ENCODE measurements at regions not wholly inside any gene's neighbourhood (a gene's known extent, or its start where the extent isn't known, plus 50 kb on each side); places are given as distances from the start of the nearest gene placed in this dataset.

GRCh38 chr9:14512942-14513341 lies 180.3 kb downstream of the ZDHHC21 start:
- Mint-ChIP-seq H3K36me3 (no peaks in the 10 kb centered on the region), H3K27ac (no peak overlapping the region)
- POLR2A ChIA-PET: interaction anchor here in 1 of 2 donors (0.7 kb wide), 1 partner anchor 256 kb away, joined by 8 read pairs; no protein-coding TSS in a partner anchor

GRCh38 chr9:14511452-14511851 lies 181.8 kb downstream of the ZDHHC21 start:
- Histone ChIP-seq H3K27ac (ENCODE audit: low read length) (no peak overlapping the region), H3K4me1 (ENCODE audit: control insufficient read depth in 1 of 2, extremely low read depth in 1 of 2, insufficient read depth in 2 of 2, low read length in 2 of 2) (no peaks in the 10 kb centered on the region), H3K27me3 (replicated peaks in 1 of 2; ENCODE audit: control insufficient read depth in 2 of 2, extremely low read depth in 1 of 2, insufficient read depth in 2 of 2, low read length in 1 of 2) (no peaks in the 10 kb centered on the region), H3K4me3 (ENCODE audit: control insufficient read depth in 1 of 2, extremely low read depth in 1 of 2, low read length in 1 of 2) (no peak overlapping the region), H3K36me3 (ENCODE audit: control insufficient read depth in 2 of 2, extremely low read depth in 1 of 2, insufficient read depth in 1 of 2, low read length in 1 of 2) (no peaks in the 10 kb centered on the region), H3K9me3 (no peaks in the 10 kb centered on the region)
- Mint-ChIP-seq H3K4me1 (no peaks in the 10 kb centered on the region), H3K4me3 (no peak overlapping the region), H3K27ac (no peak overlapping the region), H3K9me3 (no peaks in the 10 kb centered on the region), H3K36me3 (no peaks in the 10 kb centered on the region), H3K27me3 (peaks cover 2% of the 10 kb centered on the region in 2 donors)
- ATAC-seq (replicated peaks in 1 of 4) (no peak), DNase-seq (no peak)
- ChIA-PET CTCF (no interaction called here), POLR2A (no interaction called here)

More at GRCh38 chr9:14512942-14513341, 180.3 kb downstream of the ZDHHC21 start:
- Histone ChIP-seq H3K27me3 (replicated peaks in 1 of 2; ENCODE audit: control insufficient read depth in 2 of 2, extremely low read depth in 1 of 2, insufficient read depth in 2 of 2, low read length in 1 of 2) (no peaks in the 10 kb centered on the region), H3K4me1 (ENCODE audit: control insufficient read depth in 1 of 2, extremely low read depth in 1 of 2, insufficient read depth in 2 of 2, low read length in 2 of 2) (no peaks in the 10 kb centered on the region), H3K9me3 (no peaks in the 10 kb centered on the region), H3K36me3 (ENCODE audit: control insufficient read depth in 2 of 2, extremely low read depth in 1 of 2, insufficient read depth in 1 of 2, low read length in 1 of 2) (no peaks in the 10 kb centered on the region), H3K4me3 (ENCODE audit: control insufficient read depth in 1 of 2, extremely low read depth in 1 of 2, low read length in 1 of 2) (no peak overlapping the region), H3K27ac (ENCODE audit: low read length) (no peak overlapping the region)
- no peaks in the 10 kb centered on the region for H3K27me3 Mint-ChIP-seq
- WGBS (ENCODE audit: insufficient coverage): no CpG with 5 or more reads among the region's 1 CpG
- CTCF ChIA-PET: no interaction called here
- ATAC-seq (replicated peaks in 1 of 4) (no peak), DNase-seq (no peak)
- no peak overlapping the region for H3K4me3 Mint-ChIP-seq
- H3K4me1 Mint-ChIP-seq: no peaks in the 10 kb centered on the region
- no peaks in the 10 kb centered on the region for H3K9me3 Mint-ChIP-seq

GRCh38 chr9:14508884-14509283 lies 184.3 kb downstream of the ZDHHC21 start:
- Mint-ChIP-seq H3K36me3 (no peaks in the 10 kb centered on the region), H3K9me3 (peaks cover 0 to 4% (median 0%) of the 10 kb centered on the region in 3 donors), H3K27me3 (peaks cover 5 to 6% of the 10 kb centered on the region in 2 donors), H3K4me1 (no peaks in the 10 kb centered on the region), H3K4me3 (no peak overlapping the region), H3K27ac (no peak overlapping the region)
- POLR2A ChIA-PET: no interaction called here
- WGBS (ENCODE audit: insufficient coverage): 60% methylated on average over 1 of the region's 2 CpGs
- Histone ChIP-seq H3K27me3 (replicated peaks in 1 of 2; ENCODE audit: control insufficient read depth in 2 of 2, extremely low read depth in 1 of 2, insufficient read depth in 2 of 2, low read length in 1 of 2) (no peaks in the 10 kb centered on the region), H3K4me1 (ENCODE audit: control insufficient read depth in 1 of 2, extremely low read depth in 1 of 2, insufficient read depth in 2 of 2, low read length in 2 of 2) (no peaks in the 10 kb centered on the region), H3K9me3 (no peaks in the 10 kb centered on the region), H3K4me3 (ENCODE audit: control insufficient read depth in 1 of 2, extremely low read depth in 1 of 2, low read length in 1 of 2) (no peak overlapping the region), H3K27ac (ENCODE audit: low read length) (no peak overlapping the region), H3K36me3 (ENCODE audit: control insufficient read depth in 2 of 2, extremely low read depth in 1 of 2, insufficient read depth in 1 of 2, low read length in 1 of 2) (no peaks in the 10 kb centered on the region)
- CTCF ChIA-PET: no interaction called here
- DNase-seq: no peak
- ATAC-seq (replicated peaks in 1 of 4): no peak

- H3K27ac ChIP-seq (ENCODE audit: low read length): no peak overlapping the region
- no peak overlapping the region for H3K4me3 Mint-ChIP-seq
- no peaks in the 10 kb centered on the region for H3K4me1 Mint-ChIP-seq
- no CpG with 5 or more reads among the region's 4 CpGs for WGBS (ENCODE audit: insufficient coverage)
- peaks cover 5 to 11% of the 10 kb centered on the region in 2 donors for H3K27me3 Mint-ChIP-seq
- ChIA-PET POLR2A (no interaction called here), CTCF (no interaction called here)
- no peak overlapping the region for H3K4me3 ChIP-seq (ENCODE audit: control insufficient read depth in 1 of 2, extremely low read depth in 1 of 2, low read length in 1 of 2)
- ATAC-seq (replicated peaks in 1 of 4) (no peak), DNase-seq (no peak)
- no peaks in the 10 kb centered on the region for H3K27me3 ChIP-seq (replicated peaks in 1 of 2; ENCODE audit: control insufficient read depth in 2 of 2, extremely low read depth in 1 of 2, insufficient read depth in 2 of 2, low read length in 1 of 2)
- H3K36me3 Mint-ChIP-seq: no peaks in the 10 kb centered on the region
- no peaks in the 10 kb centered on the region for H3K36me3 ChIP-seq (ENCODE audit: control insufficient read depth in 2 of 2, extremely low read depth in 1 of 2, insufficient read depth in 1 of 2, low read length in 1 of 2)
- no peak overlapping the region for H3K27ac Mint-ChIP-seq
- H3K9me3 Mint-ChIP-seq: peaks cover 0 to 4% (median 0%) of the 10 kb centered on the region in 3 donors
- no peaks in the 10 kb centered on the region for H3K4me1 ChIP-seq (ENCODE audit: control insufficient read depth in 1 of 2, extremely low read depth in 1 of 2, insufficient read depth in 2 of 2, low read length in 2 of 2)
- no peaks in the 10 kb centered on the region for H3K9me3 ChIP-seq
These were observed 187.4 kb upstream of the NFIB start for GRCh38 chr9:14501366-14501765.

GRCh38 chr9:14500705-14501104 lies 186.8 kb upstream of the NFIB start:
- Histone ChIP-seq H3K27ac (ENCODE audit: low read length) (no peak overlapping the region), H3K27me3 (replicated peaks in 1 of 2; ENCODE audit: control insufficient read depth in 2 of 2, extremely low read depth in 1 of 2, insufficient read depth in 2 of 2, low read length in 1 of 2) (no peaks in the 10 kb centered on the region), H3K4me1 (ENCODE audit: control insufficient read depth in 1 of 2, extremely low read depth in 1 of 2, insufficient read depth in 2 of 2, low read length in 2 of 2) (no peaks in the 10 kb centered on the region), H3K36me3 (ENCODE audit: control insufficient read depth in 2 of 2, extremely low read depth in 1 of 2, insufficient read depth in 1 of 2, low read length in 1 of 2) (no peaks in the 10 kb centered on the region), H3K9me3 (no peaks in the 10 kb centered on the region), H3K4me3 (ENCODE audit: control insufficient read depth in 1 of 2, extremely low read depth in 1 of 2, low read length in 1 of 2) (no peak overlapping the region)
- DNase-seq (no peak), ATAC-seq (replicated peaks in 1 of 4) (no peak)
- ChIA-PET CTCF (no interaction called here), POLR2A (no interaction called here)
- 84% methylated on average over 3 of the region's 9 CpGs for WGBS (ENCODE audit: insufficient coverage)
- H3K27ac Mint-ChIP-seq: no peak overlapping the region
- H3K9me3 Mint-ChIP-seq: no peaks in the 10 kb centered on the region
- peaks cover 1 to 11% of the 10 kb centered on the region in 2 donors for H3K27me3 Mint-ChIP-seq
- no peaks in the 10 kb centered on the region for H3K4me1 Mint-ChIP-seq
- no peak overlapping the region for H3K4me3 Mint-ChIP-seq
- no peaks in the 10 kb centered on the region for H3K36me3 Mint-ChIP-seq

- no peaks in the 10 kb centered on the region for H3K4me1 Mint-ChIP-seq
- Histone ChIP-seq H3K4me1 (ENCODE audit: control insufficient read depth in 1 of 2, extremely low read depth in 1 of 2, insufficient read depth in 2 of 2, low read length in 2 of 2) (no peaks in the 10 kb centered on the region), H3K4me3 (ENCODE audit: control insufficient read depth in 1 of 2, extremely low read depth in 1 of 2, low read length in 1 of 2) (no peak overlapping the region), H3K27ac (ENCODE audit: low read length) (no peak overlapping the region), H3K9me3 (no peaks in the 10 kb centered on the region), H3K27me3 (replicated peaks in 1 of 2; ENCODE audit: control insufficient read depth in 2 of 2, extremely low read depth in 1 of 2, insufficient read depth in 2 of 2, low read length in 1 of 2) (no peaks in the 10 kb centered on the region), H3K36me3 (ENCODE audit: control insufficient read depth in 2 of 2, extremely low read depth in 1 of 2, insufficient read depth in 1 of 2, low read length in 1 of 2) (no peaks in the 10 kb centered on the region)
- no peaks in the 10 kb centered on the region for H3K9me3 Mint-ChIP-seq
- no peak for DNase-seq
- no peak for ATAC-seq (replicated peaks in 1 of 4)
- no peak overlapping the region for H3K4me3 Mint-ChIP-seq
- POLR2A ChIA-PET: no interaction called here
- no CpG with 5 or more reads among the region's 6 CpGs for WGBS (ENCODE audit: insufficient coverage)
- CTCF ChIA-PET: no interaction called here
- no peak overlapping the region for H3K27ac Mint-ChIP-seq
- no peaks in the 10 kb centered on the region for H3K36me3 Mint-ChIP-seq
- peaks cover 1 to 11% of the 10 kb centered on the region in 2 donors for H3K27me3 Mint-ChIP-seq
These were observed 186.0 kb upstream of the NFIB start for GRCh38 chr9:14499976-14500375.

GRCh38 chr9:14498824-14499223 lies 184.9 kb upstream of the NFIB start:
- H3K4me1 Mint-ChIP-seq: no peaks in the 10 kb centered on the region

More at GRCh38 chr9:14498824-14499223, 184.9 kb upstream of the NFIB start:
- H3K36me3 Mint-ChIP-seq: no peaks in the 10 kb centered on the region
- H3K9me3 Mint-ChIP-seq: no peaks in the 10 kb centered on the region
- H3K4me3 Mint-ChIP-seq: no peak overlapping the region
- no peak overlapping the region for H3K27ac Mint-ChIP-seq
- ATAC-seq (replicated peaks in 1 of 4) (no peak), DNase-seq (no peak)
- Histone ChIP-seq H3K27me3 (replicated peaks in 1 of 2; ENCODE audit: control insufficient read depth in 2 of 2, extremely low read depth in 1 of 2, insufficient read depth in 2 of 2, low read length in 1 of 2) (no peaks in the 10 kb centered on the region), H3K4me1 (ENCODE audit: control insufficient read depth in 1 of 2, extremely low read depth in 1 of 2, insufficient read depth in 2 of 2, low read length in 2 of 2) (no peaks in the 10 kb centered on the region), H3K4me3 (ENCODE audit: control insufficient read depth in 1 of 2, extremely low read depth in 1 of 2, low read length in 1 of 2) (peak overlapping the region in 1 of 2 donors; percentile 1), H3K36me3 (ENCODE audit: control insufficient read depth in 2 of 2, extremely low read depth in 1 of 2, insufficient read depth in 1 of 2, low read length in 1 of 2) (no peaks in the 10 kb centered on the region), H3K9me3 (no peaks in the 10 kb centered on the region), H3K27ac (ENCODE audit: low read length) (no peak overlapping the region)
- no CpG with 5 or more reads among the region's 5 CpGs for WGBS (ENCODE audit: insufficient coverage)
- peaks cover 1 to 11% of the 10 kb centered on the region in 2 donors for H3K27me3 Mint-ChIP-seq
- POLR2A ChIA-PET: no interaction called here
- CTCF ChIA-PET: no interaction called here
